ENCODE measurements at regions not wholly inside any gene's neighbourhood (a gene's known extent, or its start where the extent isn't known, plus 50 kb on each side); places are given as distances from the start of the nearest gene placed in this dataset.

DNA sequence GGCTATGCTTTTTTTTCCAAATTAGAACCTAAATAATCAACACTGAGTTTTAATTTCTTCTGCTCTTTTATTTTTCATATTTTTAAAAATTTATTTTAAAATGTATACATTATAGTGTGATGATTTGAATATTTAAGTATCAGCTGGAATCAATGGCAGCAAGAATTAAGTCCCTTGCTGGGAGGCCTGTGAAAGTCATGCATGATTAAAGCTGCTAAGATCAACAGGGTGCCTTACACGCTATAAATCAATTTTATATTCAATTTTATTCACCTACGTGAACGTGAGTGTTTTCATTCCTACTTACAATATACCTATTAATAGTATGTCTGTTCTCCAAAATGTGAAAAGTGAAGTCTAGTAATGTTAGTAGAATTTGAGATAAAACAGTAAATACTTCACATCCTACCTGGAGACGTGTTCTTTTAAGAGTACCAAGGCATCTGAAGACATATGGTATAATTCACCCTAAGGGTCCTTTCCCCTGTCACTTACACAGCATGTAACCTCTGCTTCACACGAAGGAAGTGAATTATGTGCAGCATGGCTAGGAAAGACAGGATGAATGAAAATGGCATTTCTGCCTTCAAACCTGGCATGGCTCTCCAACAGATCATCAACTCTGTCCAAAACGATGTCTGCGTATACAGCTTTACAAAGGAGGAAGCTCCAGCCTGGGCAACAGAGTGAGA is 640.4 kb upstream of the ROBO1 start:
- TF ChIP-seq, protein P1, sequence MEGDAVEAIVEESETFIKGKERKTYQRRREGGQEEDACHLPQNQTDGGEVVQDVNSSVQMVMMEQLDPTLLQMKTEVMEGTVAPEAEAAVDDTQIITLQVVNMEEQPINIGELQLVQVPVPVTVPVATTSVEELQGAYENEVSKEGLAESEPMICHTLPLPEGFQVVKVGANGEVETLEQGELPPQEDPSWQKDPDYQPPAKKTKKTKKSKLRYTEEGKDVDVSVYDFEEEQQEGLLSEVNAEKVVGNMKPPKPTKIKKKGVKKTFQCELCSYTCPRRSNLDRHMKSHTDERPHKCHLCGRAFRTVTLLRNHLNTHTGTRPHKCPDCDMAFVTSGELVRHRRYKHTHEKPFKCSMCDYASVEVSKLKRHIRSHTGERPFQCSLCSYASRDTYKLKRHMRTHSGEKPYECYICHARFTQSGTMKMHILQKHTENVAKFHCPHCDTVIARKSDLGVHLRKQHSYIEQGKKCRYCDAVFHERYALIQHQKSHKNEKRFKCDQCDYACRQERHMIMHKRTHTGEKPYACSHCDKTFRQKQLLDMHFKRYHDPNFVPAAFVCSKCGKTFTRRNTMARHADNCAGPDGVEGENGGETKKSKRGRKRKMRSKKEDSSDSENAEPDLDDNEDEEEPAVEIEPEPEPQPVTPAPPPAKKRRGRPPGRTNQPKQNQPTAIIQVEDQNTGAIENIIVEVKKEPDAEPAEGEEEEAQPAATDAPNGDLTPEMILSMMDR (IDR thresholded peaks at IDR 0.05), result no peak
- TF ChIP-seq EP300 (IDR thresholded peaks at IDR 0.05), result no peak
- TF ChIP-seq POLR2A (IDR thresholded peaks at IDR 0.05), result no peak
- TF ChIP-seq POLR2AphosphoS5 (IDR thresholded peaks at IDR 0.05), result no peak

Measured in gastroesophageal sphincter (tissue), 3 donors.